NAMALWA (cell line): ENCODE measurements at regions not wholly inside any gene's neighbourhood (a gene's known extent, or its start where the extent isn't known, plus 50 kb on each side); places are given as distances from the start of the nearest gene placed in this dataset.
A peak's percentile ranks its signal among the peaks of the same experiment; 100 is the strongest.

ENCODE experiments used
- DNase-seq: peaks from one replicate; pipeline ENCODE4 v3.0.0-alpha.2; 2015; ENCODE audit warnings: low spot score

GRCh38 chr4:138561906-138562305 lies 319.8 kb upstream of the SLC7A11 start:
- DNase-seq = no peak

- no peak for DNase-seq
These were observed 319.2 kb upstream of the SLC7A11 start for GRCh38 chr4:138561276-138561880.

DNA sequence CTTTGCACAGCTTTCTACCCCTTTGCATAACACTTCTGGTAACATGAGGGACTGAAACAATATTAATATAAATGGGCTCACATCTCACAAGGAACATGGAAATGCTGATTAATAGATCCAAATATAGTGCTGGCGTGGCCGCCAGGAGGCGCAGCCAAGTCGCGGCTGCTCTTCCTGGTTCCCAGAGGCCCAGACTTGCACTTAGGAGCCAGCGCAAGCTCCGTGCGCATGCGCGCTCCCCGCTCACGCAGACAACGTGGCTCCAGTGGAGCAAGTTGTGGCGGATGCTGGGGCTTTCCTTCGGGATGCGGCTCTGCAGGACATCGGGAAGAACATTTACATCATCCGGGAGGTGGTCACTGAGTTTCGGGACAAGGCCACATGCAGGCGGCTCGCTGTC lies 318.3 kb upstream of the SLC7A11 start:
- DNase-seq = no peak

DNA sequence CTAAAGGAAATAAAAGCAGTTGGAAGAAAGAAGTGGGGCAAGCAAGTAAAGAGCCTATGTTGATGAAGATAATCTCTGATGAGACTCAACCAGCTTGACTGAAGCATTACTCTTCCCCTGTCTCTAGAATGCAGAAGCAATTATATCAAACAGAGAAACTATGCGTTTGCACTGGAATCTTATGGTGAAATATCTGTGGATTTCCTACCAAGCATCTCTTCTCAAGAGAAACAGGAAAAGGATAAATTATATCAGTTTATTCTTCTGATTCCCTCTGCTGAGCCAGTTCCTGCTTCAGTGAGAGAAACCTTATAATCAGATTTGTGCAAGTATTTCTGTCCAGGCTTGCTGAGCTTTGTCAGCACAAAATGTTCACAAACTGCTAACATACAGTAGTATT lies 316.7 kb upstream of the SLC7A11 start:
- DNase-seq = no peak

DNA sequence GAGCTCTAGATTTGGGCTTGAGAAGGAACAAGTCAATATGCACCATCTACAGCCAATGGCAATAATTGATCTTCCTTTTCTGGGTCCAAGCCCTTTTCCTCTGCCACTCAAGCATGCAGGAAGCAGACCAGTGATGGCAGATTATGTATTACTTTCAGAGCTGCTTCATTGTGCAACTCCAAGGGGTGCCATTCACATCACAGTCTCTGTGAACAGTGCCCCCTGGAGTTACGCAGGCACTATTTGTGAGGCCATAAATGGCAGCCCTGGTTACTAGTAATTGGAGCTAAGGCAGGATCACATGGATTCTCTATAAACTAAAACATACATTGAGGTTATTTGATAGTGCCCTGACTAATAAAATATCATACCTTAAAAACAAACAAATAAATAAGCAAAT lies 313.4 kb upstream of the SLC7A11 start:
- DNase-seq = peak; percentile 46

DNA sequence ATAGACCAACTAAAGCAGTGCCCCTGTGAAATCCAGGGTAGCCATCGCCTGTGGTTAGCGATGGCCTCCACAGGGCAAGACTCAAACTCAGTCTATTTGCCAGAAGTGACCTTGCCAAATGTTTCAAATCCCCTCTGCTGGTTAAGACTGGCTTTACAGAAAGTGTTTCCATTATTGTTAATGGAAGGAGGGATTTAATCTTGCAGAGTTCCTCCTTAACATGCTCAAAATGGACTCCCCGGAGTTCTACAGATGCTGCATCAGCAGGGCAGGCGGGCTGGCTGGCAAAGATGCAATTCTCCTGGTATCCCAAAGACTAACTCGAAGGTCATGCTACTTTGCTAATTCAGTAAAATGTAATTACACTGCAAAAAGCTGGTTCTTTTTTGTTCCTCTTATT lies 313.0 kb upstream of the SLC7A11 start:
- DNase-seq = peak; percentile 8

- DNase-seq = no peak
These were observed 311.1 kb upstream of the SLC7A11 start for GRCh38 chr4:138553001-138553845.

- no peak for DNase-seq
These were observed 300.1 kb upstream of the SLC7A11 start for GRCh38 chr4:138542191-138542776.

GRCh38 chr4:138540056-138540800 lies 298.1 kb upstream of the SLC7A11 start:
- no peak for DNase-seq

- no peak for DNase-seq
These were observed 296.6 kb upstream of the SLC7A11 start for GRCh38 chr4:138538743-138539142.

DNA sequence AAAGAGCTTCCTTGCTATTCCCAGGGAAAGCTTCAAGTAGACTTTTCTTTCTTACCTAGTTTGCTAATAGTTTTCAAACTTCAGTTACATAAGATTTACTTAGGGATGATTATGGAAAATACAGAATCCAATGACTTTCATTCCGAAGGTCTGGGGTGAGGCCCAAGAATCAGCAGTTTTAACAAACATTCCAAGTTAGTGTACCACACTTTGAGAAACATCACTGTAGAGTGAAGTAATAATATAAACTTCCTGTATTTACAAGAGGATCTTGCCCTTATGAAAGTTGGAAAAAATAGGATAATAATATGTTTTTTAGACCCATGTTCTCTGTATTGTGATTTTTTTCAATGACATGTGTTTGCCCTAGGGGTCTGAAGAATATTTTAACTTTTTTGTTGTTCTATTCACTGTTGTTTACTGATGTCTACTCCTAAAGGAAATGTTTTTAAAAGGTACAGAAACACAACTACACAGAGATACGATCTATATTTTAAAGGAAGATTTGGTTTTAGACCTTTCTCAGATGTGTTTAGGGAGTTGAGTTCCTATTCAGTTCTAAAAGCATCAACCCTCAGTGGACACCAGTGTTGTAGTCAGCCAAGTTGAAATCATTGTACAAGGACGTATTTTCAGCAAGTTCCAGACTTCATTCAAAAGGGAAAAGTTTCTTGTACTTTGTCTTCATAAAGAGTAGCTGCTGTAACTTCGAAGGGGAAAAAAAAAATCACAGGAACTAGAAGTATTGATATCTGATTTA lies 295.8 kb upstream of the SLC7A11 start:
- DNase-seq = no peak

DNA sequence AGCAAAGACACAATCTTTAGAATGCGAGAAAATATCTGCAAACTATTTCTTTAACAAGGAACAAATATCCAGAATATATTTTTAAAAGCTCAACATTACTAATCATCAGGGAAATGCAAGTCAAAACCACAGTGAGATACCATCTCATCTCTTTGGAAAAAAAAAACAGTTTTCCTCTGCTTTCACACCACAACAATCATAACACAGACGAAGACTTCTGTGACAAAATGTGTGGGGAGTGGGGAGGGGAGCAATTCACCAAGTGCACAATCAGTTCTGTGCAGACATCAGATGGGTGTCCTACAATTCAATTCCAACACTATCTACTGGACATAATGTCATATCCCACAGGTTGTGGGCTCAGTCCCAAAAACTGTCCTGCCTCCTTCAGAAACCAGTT lies 293.2 kb upstream of the SLC7A11 start:
- DNase-seq = no peak

GRCh38 chr4:138522366-138522765 lies 280.2 kb upstream of the SLC7A11 start:
- peak; percentile 51 for DNase-seq

GRCh38 chr4:138521809-138522208 lies 279.7 kb upstream of the SLC7A11 start:
- no peak for DNase-seq

- DNase-seq = no peak
These were observed 277.3 kb upstream of the SLC7A11 start for GRCh38 chr4:138519436-138519835.

DNA sequence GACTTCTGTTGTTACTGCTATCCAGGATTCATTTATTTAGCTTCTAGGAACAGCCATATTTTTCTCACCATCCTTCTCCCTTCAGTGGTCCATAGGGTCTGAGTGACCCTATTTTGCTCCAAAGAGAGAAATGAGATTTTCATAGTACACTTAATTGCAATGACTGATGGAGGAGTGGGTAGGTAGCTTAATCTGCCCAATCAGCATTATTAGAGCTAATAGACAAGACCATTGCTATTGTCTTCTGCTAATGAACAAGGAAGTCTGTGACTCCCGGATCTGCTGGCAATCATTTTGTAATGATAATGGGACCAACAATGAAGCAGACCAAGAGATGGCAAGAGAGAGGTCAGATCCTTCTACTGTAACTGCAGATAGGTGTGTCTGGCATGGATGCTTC lies 271.4 kb upstream of the SLC7A11 start:
- no peak for DNase-seq

DNA sequence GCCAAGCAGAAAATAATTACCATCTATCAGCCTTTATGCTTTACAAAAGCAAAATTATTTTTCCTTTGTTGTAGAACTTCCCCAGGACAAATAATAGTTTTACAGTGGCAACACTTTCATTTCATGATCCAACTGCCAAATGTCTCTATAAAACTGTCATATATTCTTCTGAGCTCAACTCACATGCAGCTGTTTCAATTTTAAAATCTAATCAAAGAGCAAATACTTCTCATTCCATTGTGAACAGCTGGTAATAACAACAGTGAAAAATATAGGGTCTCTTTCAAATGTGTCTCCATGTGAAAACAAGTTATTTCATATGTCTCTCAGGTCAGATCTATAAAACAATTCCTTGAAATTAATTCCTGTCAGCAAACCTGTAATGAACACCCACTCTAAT lies 270.6 kb upstream of the SLC7A11 start:
- no peak for DNase-seq

DNA sequence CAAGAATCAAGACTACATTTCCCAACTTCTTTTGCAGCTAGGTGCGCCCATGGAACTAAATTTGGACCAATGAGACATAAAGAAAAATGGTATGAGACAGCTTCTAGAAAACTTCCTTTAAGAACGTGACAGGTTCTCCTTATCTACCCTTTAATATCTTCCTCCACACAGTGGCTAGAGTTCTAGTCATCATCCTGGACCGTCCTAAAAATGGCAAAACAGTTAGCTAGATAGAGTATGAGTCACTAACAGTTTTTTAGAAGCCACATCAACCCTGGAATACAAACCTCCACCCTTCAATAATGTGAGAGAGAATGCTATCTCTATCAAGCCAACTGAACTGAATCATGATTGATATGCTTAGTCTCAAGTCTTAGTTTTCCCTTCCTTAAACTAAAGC lies 267.9 kb upstream of the SLC7A11 start:
- DNase-seq = no peak

DNA sequence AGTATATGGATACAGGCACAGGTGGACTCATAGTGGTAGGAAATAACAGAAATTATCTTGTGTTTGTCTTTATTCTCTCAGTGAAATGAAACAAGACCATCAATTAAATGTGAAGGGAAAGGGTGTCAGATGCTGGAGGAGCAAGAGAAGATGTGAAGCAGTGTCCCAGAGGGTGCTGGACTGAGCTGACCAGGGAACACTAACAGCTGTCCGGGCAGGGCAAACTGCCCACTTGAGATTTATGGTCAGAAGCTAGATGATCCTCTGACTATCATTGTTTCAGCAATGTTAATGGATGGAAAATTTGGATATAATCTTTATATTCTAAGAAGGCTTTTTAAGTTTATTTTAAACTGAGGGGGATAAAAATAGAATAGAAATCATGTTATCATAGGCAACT lies 267.2 kb upstream of the SLC7A11 start:
- DNase-seq = no peak

GRCh38 chr4:138507522-138507921 lies 265.4 kb upstream of the SLC7A11 start:
- DNase-seq = no peak

GRCh38 chr4:138501614-138502013 lies 259.5 kb upstream of the SLC7A11 start:
- DNase-seq = no peak

DNA sequence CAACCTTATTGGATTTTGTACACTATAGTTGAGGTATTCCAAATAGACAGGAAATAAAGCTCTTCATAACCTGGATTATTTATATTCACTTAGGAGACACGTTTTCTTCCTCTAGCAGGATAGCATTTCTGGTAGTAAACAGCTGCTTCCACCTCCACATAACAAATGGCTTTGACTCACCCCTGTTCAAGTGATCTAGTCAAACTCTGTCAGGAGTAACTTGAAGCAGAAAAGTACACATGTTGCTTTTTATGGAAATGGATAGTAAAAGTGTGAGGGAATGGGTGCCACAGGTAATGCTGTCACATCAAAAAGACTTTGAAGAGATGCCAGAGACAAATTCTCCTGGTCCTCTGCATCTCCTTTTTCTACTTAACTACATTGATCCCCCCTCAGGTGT lies 258.7 kb upstream of the SLC7A11 start:
- DNase-seq = no peak
